Right lobe of liver (tissue), 4 donors: ENCODE measurements at regions not wholly inside any gene's neighbourhood (a gene's known extent, or its start where the extent isn't known, plus 50 kb on each side); places are given as distances from the start of the nearest gene placed in this dataset.

Source experiments
- POLR2A ChIP-seq: fragments of 450-650 bp; IDR thresholded peaks from one replicate; pipeline ENCODE4 v1.6.1; 2017; ENCODE audit warnings: antibody characterized with exemption, mild to moderate bottlenecking
- TF ChIP-seq, protein P1 (sequence below), 4 donors: fragments of 200-600 bp in 3 of 4; fragments of 450-650 bp in 1 of 4; IDR thresholded peaks; one replicate each; pipeline versions ENCODE4 v1.5.1 to v1.8.0; 2016 to 2022; ENCODE audit warnings: antibody characterized with exemption in 4 of 4, mild to moderate bottlenecking in 2 of 4
- donor health status: DM: no; HTN: no; CAD: no.
- donor health status: DM: no; HTN: no; CAD: no.
- donor health status: DM: no; HTN: yes; CAD: no.

DNA sequence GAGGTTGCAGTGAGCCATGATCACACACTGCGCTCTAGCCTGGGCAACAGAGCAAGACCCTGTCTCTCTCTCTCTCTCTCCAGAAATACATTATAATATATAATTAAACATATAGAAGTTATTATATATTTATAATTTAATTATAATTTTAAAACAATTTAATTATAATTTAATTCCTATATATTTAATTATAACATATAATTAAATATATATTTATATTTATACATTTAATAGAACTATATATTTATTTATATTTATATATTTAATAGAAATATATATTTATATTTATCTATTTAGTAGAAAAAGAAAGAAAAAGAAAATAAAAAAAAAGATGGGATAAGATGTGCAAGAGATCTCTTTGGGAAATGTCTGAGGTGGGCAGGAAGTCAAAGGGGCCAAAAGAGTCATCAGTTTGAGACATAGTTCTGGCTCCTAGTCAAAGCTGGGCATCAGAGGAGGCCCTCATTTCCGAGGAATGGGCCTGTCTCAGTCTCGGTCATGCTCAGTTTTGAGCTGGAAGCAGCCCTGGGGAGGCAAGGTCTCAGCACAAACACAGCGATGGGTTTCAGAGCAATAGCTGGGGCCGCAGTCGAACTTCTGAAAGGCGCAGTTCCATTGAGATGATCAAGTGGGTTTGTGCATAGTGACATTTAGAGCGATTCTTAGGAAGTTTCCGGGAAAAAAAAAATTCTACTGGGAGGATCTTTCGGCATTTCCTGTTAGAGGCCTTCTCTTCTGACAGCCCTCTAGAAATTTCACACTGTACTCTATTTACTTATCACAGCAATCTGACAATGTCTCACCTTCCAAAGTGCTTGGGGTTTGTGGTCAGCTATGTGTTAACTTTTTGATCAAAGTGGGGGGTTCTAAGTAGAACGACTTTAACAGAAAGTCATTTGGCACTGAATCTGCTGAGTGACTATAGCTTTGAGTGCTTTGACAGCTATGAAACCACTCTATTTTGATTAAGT is 58.7 kb upstream of the GZMB start:
- no peak for TF ChIP-seq POLR2A
- TF ChIP-seq, protein P1, sequence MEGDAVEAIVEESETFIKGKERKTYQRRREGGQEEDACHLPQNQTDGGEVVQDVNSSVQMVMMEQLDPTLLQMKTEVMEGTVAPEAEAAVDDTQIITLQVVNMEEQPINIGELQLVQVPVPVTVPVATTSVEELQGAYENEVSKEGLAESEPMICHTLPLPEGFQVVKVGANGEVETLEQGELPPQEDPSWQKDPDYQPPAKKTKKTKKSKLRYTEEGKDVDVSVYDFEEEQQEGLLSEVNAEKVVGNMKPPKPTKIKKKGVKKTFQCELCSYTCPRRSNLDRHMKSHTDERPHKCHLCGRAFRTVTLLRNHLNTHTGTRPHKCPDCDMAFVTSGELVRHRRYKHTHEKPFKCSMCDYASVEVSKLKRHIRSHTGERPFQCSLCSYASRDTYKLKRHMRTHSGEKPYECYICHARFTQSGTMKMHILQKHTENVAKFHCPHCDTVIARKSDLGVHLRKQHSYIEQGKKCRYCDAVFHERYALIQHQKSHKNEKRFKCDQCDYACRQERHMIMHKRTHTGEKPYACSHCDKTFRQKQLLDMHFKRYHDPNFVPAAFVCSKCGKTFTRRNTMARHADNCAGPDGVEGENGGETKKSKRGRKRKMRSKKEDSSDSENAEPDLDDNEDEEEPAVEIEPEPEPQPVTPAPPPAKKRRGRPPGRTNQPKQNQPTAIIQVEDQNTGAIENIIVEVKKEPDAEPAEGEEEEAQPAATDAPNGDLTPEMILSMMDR (IDR thresholded peaks at IDR 0.05) = no peak
